MM.1S (cell line): ENCODE measurements at regions not wholly inside any gene's neighbourhood (a gene's known extent, or its start where the extent isn't known, plus 50 kb on each side); places are given as distances from the start of the nearest gene placed in this dataset.

ENCODE experiments used
- DNase-seq: peaks from one replicate; pipeline ENCODE4 v3.0.0-alpha.2; 2015
- H2AFZ ChIP-seq: fragments of 300-600 bp; sonication (generic); 2 replicates; pipeline ENCODE4 v1.6.0; 2016; ENCODE audit warnings: antibody characterized with exemption, low read length
- H3F3A ChIP-seq: fragments of 300-600 bp; sonication (generic); 2 replicates; pipeline ENCODE4 v1.6.1; 2016; ENCODE audit warnings: mild to moderate bottlenecking, antibody characterized with exemption, low read length, moderate library complexity, mixed read lengths; ENCODE audit not compliant: insufficient read depth
- H3K27ac ChIP-seq: fragments of 300-600 bp; sonication (generic); 2 replicates; pipeline ENCODE4 v1.5.1; 2016; ENCODE audit warnings: mild to moderate bottlenecking, low read length
- H3K27me3 ChIP-seq: fragments of 300-600 bp; sonication (generic); replicated peaks from 2 replicates; pipeline ENCODE4 v1.6.0; 2016; ENCODE audit warnings: low read length; ENCODE audit not compliant: insufficient read depth
- H3K36me3 ChIP-seq: fragments of 300-600 bp; sonication (generic); replicated peaks from 2 replicates; pipeline ENCODE4 v1.6.1; 2016; ENCODE audit warnings: mild to moderate bottlenecking, low read length, mixed read lengths; ENCODE audit not compliant: insufficient read depth
- H3K4me1 ChIP-seq: fragments of 300-600 bp; sonication (generic); 2 replicates; pipeline ENCODE4 v1.6.1; 2016; ENCODE audit warnings: low read length, mixed read lengths
- H3K4me2 ChIP-seq: fragments of 300-600 bp; sonication (generic); 2 replicates; pipeline ENCODE4 v1.6.0; 2016; ENCODE audit warnings: low read depth, low read length
- H3K4me3 ChIP-seq: fragments of 300-600 bp; sonication (generic); 2 replicates; pipeline ENCODE4 v1.5.1; 2016; ENCODE audit warnings: low read length, mixed read lengths
- H3K79me2 ChIP-seq: fragments of 300-600 bp; sonication (generic); 2 replicates; pipeline ENCODE4 v1.6.1; 2016; ENCODE audit warnings: mixed run types, low read length, mixed read lengths
- H3K9ac ChIP-seq: fragments of 300-600 bp; sonication (generic); 2 replicates; pipeline ENCODE4 v1.6.1; 2016; ENCODE audit warnings: low read length, mixed read lengths
- H3K9me2 ChIP-seq: fragments of 300-600 bp; sonication (generic); replicated peaks from 2 replicates; pipeline ENCODE4 v1.6.1; 2016; ENCODE audit warnings: mild to moderate bottlenecking, low read length, mixed read lengths; ENCODE audit not compliant: insufficient read depth
- H3K9me3 ChIP-seq: fragments of 300-600 bp; sonication (generic); replicated peaks from 2 replicates; pipeline ENCODE4 v1.6.1; 2016; ENCODE audit warnings: mild to moderate bottlenecking, low read length, mixed read lengths; ENCODE audit not compliant: insufficient read depth
- H4K20me1 ChIP-seq: fragments of 300-600 bp; sonication (generic); 2 replicates; pipeline ENCODE4 v1.6.1; 2016; ENCODE audit warnings: mild to moderate bottlenecking, low read length, moderate library complexity, mixed read lengths; ENCODE audit not compliant: insufficient read depth
- EZH2 ChIP-seq: fragments of 300-600 bp; sonication (generic); optimal IDR thresholded peaks from 2 replicates; pipeline ENCODE3; 2017; ENCODE audit warnings: low read depth, mild to moderate bottlenecking, antibody characterized with exemption, low read length, mixed read lengths
- EZH2phosphoT487 ChIP-seq: fragments of 300-600 bp; sonication (generic); IDR thresholded peaks from 2 replicates; pipeline ENCODE4 v1.6.1; 2018; ENCODE audit warnings: antibody characterized with exemption, low read length
- TF ChIP-seq, protein P1 (sequence below): fragments of 300-600 bp; sonication (generic); IDR thresholded peaks from 2 replicates; pipeline ENCODE4 v1.5.1; 2016; ENCODE audit warnings: antibody characterized with exemption, low read length, mixed read lengths

GRCh38 chr5:86977190-86977589 is 290.5 kb upstream of the RASA1 start:
- TF ChIP-seq EZH2phosphoT487 (no peak), EZH2 (no peak)
- TF ChIP-seq, protein P1, sequence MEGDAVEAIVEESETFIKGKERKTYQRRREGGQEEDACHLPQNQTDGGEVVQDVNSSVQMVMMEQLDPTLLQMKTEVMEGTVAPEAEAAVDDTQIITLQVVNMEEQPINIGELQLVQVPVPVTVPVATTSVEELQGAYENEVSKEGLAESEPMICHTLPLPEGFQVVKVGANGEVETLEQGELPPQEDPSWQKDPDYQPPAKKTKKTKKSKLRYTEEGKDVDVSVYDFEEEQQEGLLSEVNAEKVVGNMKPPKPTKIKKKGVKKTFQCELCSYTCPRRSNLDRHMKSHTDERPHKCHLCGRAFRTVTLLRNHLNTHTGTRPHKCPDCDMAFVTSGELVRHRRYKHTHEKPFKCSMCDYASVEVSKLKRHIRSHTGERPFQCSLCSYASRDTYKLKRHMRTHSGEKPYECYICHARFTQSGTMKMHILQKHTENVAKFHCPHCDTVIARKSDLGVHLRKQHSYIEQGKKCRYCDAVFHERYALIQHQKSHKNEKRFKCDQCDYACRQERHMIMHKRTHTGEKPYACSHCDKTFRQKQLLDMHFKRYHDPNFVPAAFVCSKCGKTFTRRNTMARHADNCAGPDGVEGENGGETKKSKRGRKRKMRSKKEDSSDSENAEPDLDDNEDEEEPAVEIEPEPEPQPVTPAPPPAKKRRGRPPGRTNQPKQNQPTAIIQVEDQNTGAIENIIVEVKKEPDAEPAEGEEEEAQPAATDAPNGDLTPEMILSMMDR: no peak
- Histone ChIP-seq H3K79me2 (no peaks in the 10 kb centered on the region), H3K36me3 (no peaks in the 10 kb centered on the region), H3K9me2 (no peaks in the 10 kb centered on the region), H3K4me2 (no peak overlapping the region), H3K4me1 (peaks cover 35% of the 10 kb centered on the region), H3F3A (peaks cover 7% of the 10 kb centered on the region; the same call in 1 of the 2 replicates), H3K27me3 (no peaks in the 10 kb centered on the region), H3K9ac (no peak overlapping the region), H3K27ac (no peak overlapping the region), H3K9me3 (no peaks in the 10 kb centered on the region), H4K20me1 (no peaks in the 10 kb centered on the region), H2AFZ (no peak overlapping the region), H3K4me3 (no peak overlapping the region)
- DNase-seq: no peak

- Histone ChIP-seq H4K20me1 (no peaks in the 10 kb centered on the region), H3K9ac (no peak overlapping the region), H3K27me3 (no peaks in the 10 kb centered on the region), H3K9me3 (no peaks in the 10 kb centered on the region), H3K36me3 (no peaks in the 10 kb centered on the region), H3K27ac (no peak overlapping the region), H3K79me2 (no peaks in the 10 kb centered on the region), H3K4me1 (peaks cover 37% of the 10 kb centered on the region), H2AFZ (no peak overlapping the region), H3F3A (peaks cover 7% of the 10 kb centered on the region; the same call in 1 of the 2 replicates), H3K9me2 (no peaks in the 10 kb centered on the region), H3K4me2 (no peak overlapping the region), H3K4me3 (no peak overlapping the region)
- DNase-seq: no peak
- TF ChIP-seq EZH2phosphoT487 (no peak), EZH2 (no peak)
- TF ChIP-seq, protein P1: no peak
These were observed 289.9 kb upstream of the RASA1 start for GRCh38 chr5:86977808-86978207.

DNA sequence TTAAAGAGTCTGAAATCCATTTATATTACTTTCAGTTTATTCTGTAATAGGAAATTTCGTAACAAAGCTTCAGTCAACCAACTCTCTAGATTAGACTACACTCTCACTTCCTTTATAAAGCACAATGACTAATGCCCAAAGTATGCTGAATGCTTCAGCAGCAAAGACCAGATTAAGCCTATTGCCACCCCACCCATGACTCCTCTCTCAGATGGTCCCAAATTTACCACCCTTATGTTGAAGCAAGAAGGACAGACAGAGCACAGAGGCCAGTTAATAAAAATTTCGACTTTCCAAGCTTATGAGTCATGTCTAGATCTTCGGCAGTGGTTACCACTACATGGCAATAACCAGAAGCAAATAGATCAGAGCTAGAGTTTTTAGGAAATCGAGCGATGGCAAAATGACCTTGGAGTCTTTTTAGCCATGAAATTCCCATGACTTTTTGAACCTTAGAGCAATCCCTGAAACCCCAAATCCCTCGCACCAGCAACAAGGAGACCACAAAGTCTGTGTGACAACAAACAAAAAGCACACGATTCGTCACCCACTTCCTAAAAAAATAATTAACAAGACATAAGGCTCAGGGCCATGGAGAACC is 287.8 kb upstream of the RASA1 start:
- H3K4me1 ChIP-seq: peaks cover 49% of the 10 kb centered on the region
- no peak overlapping the region for H2AFZ ChIP-seq
- no peaks in the 10 kb centered on the region for H3K79me2 ChIP-seq
- peak; percentile 63 for DNase-seq
- H3K9me3 ChIP-seq: no peaks in the 10 kb centered on the region
- H3K27ac ChIP-seq: peak overlapping the region; percentile 14; the same call in 1 of the 2 replicates
- H3F3A ChIP-seq: peaks cover 14% of the 10 kb centered on the region
- H3K9ac ChIP-seq: no peak overlapping the region
- TF ChIP-seq, protein P1: no peak
- TF ChIP-seq EZH2phosphoT487: no peak
- TF ChIP-seq EZH2: no peak
- no peaks in the 10 kb centered on the region for H3K9me2 ChIP-seq
- H3K36me3 ChIP-seq: no peaks in the 10 kb centered on the region
- no peaks in the 10 kb centered on the region for H4K20me1 ChIP-seq
- peak overlapping the region; percentile 67; the same call in 1 of the 2 replicates for H3K4me2 ChIP-seq
- H3K4me3 ChIP-seq: no peak overlapping the region
- no peaks in the 10 kb centered on the region for H3K27me3 ChIP-seq
